GM18499 (cell line): ENCODE measurements at regions not wholly inside any gene's neighbourhood (a gene's known extent, or its start where the extent isn't known, plus 50 kb on each side); places are given as distances from the start of the nearest gene placed in this dataset.
"Not testable (repeated sequence)": the region's sequence is repeated elsewhere in the genome, so short reads cannot be mapped to it uniquely, and the experiment has no call there.

Experiments
- ATAC-seq: cut with Tn5 transposase; IDR thresholded peaks from one replicate; pipeline ENCODE4 v1.9.1; 2021; ENCODE audit warnings: moderate number of reproducible peaks; ENCODE audit not compliant: insufficient read depth, unreplicated experiment

GRCh38 chr4:18209448-18209847, 187.9 kb upstream of the LCORL start:
- no peak for ATAC-seq

GRCh38 chr4:18203966-18204365, 182.4 kb upstream of the LCORL start:
- ATAC-seq: no peak

- ATAC-seq: no peak
Measured at GRCh38 chr4:18202486-18202885, 180.9 kb upstream of the LCORL start.

GRCh38 chr4:18201885-18202284, 180.3 kb upstream of the LCORL start:
- no peak for ATAC-seq

GRCh38 chr4:18198653-18199052, 177.1 kb upstream of the LCORL start:
- ATAC-seq: no peak

- no peak for ATAC-seq
Measured at GRCh38 chr4:18197467-18197866, 175.9 kb upstream of the LCORL start.

- no peak for ATAC-seq
Measured at GRCh38 chr4:18194278-18194677, 172.7 kb upstream of the LCORL start.

GRCh38 chr4:18192901-18193300, 171.3 kb upstream of the LCORL start:
- no peak for ATAC-seq

GRCh38 chr4:18185491-18185890, 163.9 kb upstream of the LCORL start:
- ATAC-seq: no peak

GRCh38 chr4:18180892-18181291, 159.3 kb upstream of the LCORL start:
- no peak for ATAC-seq

GRCh38 chr4:18180122-18180521, 158.6 kb upstream of the LCORL start:
- ATAC-seq: no peak

- no peak for ATAC-seq
Measured at GRCh38 chr4:18171896-18172295, 150.3 kb upstream of the LCORL start.

GRCh38 chr4:18167831-18168230, 146.3 kb upstream of the LCORL start:
- no peak for ATAC-seq

GRCh38 chr4:18166925-18167324, 145.4 kb upstream of the LCORL start:
- ATAC-seq: no peak

- no peak for ATAC-seq
Measured at GRCh38 chr4:18162453-18162852, 140.9 kb upstream of the LCORL start.

- not testable (repeated sequence) for ATAC-seq
Measured at GRCh38 chr4:18159117-18159912, 137.8 kb upstream of the LCORL start.

GRCh38 chr4:18155067-18156041, 133.8 kb upstream of the LCORL start:
- ATAC-seq: no peak

GRCh38 chr4:18138076-18138665, 116.6 kb upstream of the LCORL start:
- ATAC-seq: no peak

GRCh38 chr4:18134111-18134510, 112.6 kb upstream of the LCORL start:
- no peak for ATAC-seq

GRCh38 chr4:18130256-18130655, 108.7 kb upstream of the LCORL start:
- no peak for ATAC-seq

- no peak for ATAC-seq
Measured at GRCh38 chr4:18128241-18128640, 106.7 kb upstream of the LCORL start.
